Neural cell (in vitro differentiated cells): ENCODE measurements at regions not wholly inside any gene's neighbourhood (a gene's known extent, or its start where the extent isn't known, plus 50 kb on each side); places are given as distances from the start of the nearest gene placed in this dataset.

Experiments used
- H2AFZ ChIP-seq: fragments of 200-600, 300-800 bp; sonication (generic), shearing (Covaris generic); 2 replicates; pipeline ENCODE4 v1.6.0; 2014; ENCODE audit warnings: low read depth, mild to moderate bottlenecking, antibody characterized with exemption, low read length, moderate library complexity
- H3F3A ChIP-seq: fragments of 200-600 bp; shearing (Covaris generic); 2 replicates; pipeline ENCODE4 v1.6.1; 2016; ENCODE audit warnings: mild to moderate bottlenecking, moderate library complexity, mixed read lengths, antibody characterized with exemption, low read length; ENCODE audit not compliant: insufficient read depth, poor library complexity, severe bottlenecking
- H3K27ac ChIP-seq: fragments of 200-600, 300-800 bp; sonication (generic), shearing (Covaris generic); 2 replicates; pipeline ENCODE4 v1.5.1; 2014; ENCODE audit warnings: mild to moderate bottlenecking, low read length, moderate library complexity
- H3K27me3 ChIP-seq: fragments of 300-800, 200-600 bp; sonication (generic), shearing (Covaris generic); 2 replicates; pipeline ENCODE4 v1.6.0; 2014; ENCODE audit warnings: mild to moderate bottlenecking, low read depth, low read length, moderate library complexity; ENCODE audit not compliant: insufficient read depth
- H3K36me3 ChIP-seq: fragments of 300-800, 200-600 bp; sonication (generic), shearing (Covaris generic); 2 replicates; pipeline ENCODE4 v1.5.1; 2014; ENCODE audit warnings: mild to moderate bottlenecking, antibody characterized with exemption, low read length, moderate library complexity; ENCODE audit not compliant: insufficient read depth
- H3K4me2 ChIP-seq: fragments of 300-800, 200-600 bp; sonication (generic), shearing (Covaris generic); 2 replicates; pipeline ENCODE4 v1.6.0; 2014; ENCODE audit warnings: mild to moderate bottlenecking, low read length
- H3K4me3 ChIP-seq: fragments of 300-800, 200-600 bp; sonication (generic), shearing (Covaris generic); 2 replicates; pipeline ENCODE4 v1.5.1; 2014; ENCODE audit warnings: mild to moderate bottlenecking, low read length, moderate library complexity
- H3K79me2 ChIP-seq: fragments of 200-600 bp; shearing (Covaris generic); replicated peaks from 2 replicates; pipeline ENCODE4 v1.6.0; 2014; ENCODE audit warnings: mild to moderate bottlenecking, low read length, moderate library complexity; ENCODE audit not compliant: insufficient read depth
- H3K9ac ChIP-seq: fragments of 300-800, 200-600 bp; sonication (generic), shearing (Covaris generic); 2 replicates; pipeline ENCODE4 v1.6.1; 2016; ENCODE audit warnings: mild to moderate bottlenecking, low read length, mixed read lengths
- H3K9me2 ChIP-seq: fragments of 200-600 bp; shearing (Covaris generic); 2 replicates; pipeline ENCODE4 v1.6.1; 2016; ENCODE audit warnings: mild to moderate bottlenecking, low read length, mixed read lengths; ENCODE audit not compliant: insufficient read depth
- H3K9me3 ChIP-seq: fragments of 200-600, 300-800 bp; sonication (generic), shearing (Covaris generic); 2 replicates; pipeline ENCODE4 v1.6.1; 2016; ENCODE audit warnings: mild to moderate bottlenecking, mixed run types, low read length, moderate library complexity, mixed read lengths
- H4K20me1 ChIP-seq: fragments of 200-600 bp; shearing (Covaris generic); 2 replicates; pipeline ENCODE4 v1.6.1; 2016; ENCODE audit warnings: mild to moderate bottlenecking, mixed run types; ENCODE audit not compliant: insufficient read depth
- EP300 ChIP-seq: fragments of 450-650 bp; conservative IDR thresholded peaks from 2 replicates; pipeline ENCODE4 v1.6.1; 2014; ENCODE audit warnings: antibody characterized with exemption, mild to moderate bottlenecking, moderate library complexity; ENCODE audit not compliant: poor library complexity, severe bottlenecking
- EZH2 ChIP-seq: fragments of 200-600, 300-800 bp; shearing (Covaris generic), sonication (generic); IDR thresholded peaks from 2 replicates; pipeline ENCODE4 v1.6.1; 2014; ENCODE audit warnings: antibody characterized with exemption, low read length, borderline replicate concordance, mild to moderate bottlenecking; ENCODE audit not compliant: insufficient read depth, poor library complexity, severe bottlenecking
- MXI1 ChIP-seq: fragments of 450-650 bp; conservative IDR thresholded peaks from 2 replicates; pipeline ENCODE4 v1.6.1; 2014; ENCODE audit warnings: antibody characterized with exemption, mild to moderate bottlenecking; ENCODE audit not compliant: poor library complexity, severe bottlenecking
- POLR2AphosphoS5 ChIP-seq: IDR thresholded peaks from 2 replicates; pipeline ENCODE4 v1.6.1; 2012
- RAD21 ChIP-seq: fragments of 450-650 bp; conservative IDR thresholded peaks from 2 replicates; pipeline ENCODE4 v1.6.1; 2014; ENCODE audit warnings: antibody characterized with exemption, mild to moderate bottlenecking, moderate library complexity
- SMC3 ChIP-seq: fragments of 450-650 bp; conservative IDR thresholded peaks from 2 replicates; pipeline ENCODE4 v1.6.1; 2014; ENCODE audit warnings: antibody characterized with exemption, mild to moderate bottlenecking, moderate library complexity; ENCODE audit not compliant: poor library complexity
- TAF1 ChIP-seq: IDR thresholded peaks from 2 replicates; pipeline ENCODE4 v1.6.1; 2012; ENCODE audit warnings: low read depth
- TF ChIP-seq, protein P1 (sequence below): IDR thresholded peaks from 2 replicates; pipeline ENCODE4 v1.6.1; 2012; ENCODE audit warnings: borderline replicate concordance
- TF ChIP-seq, protein P2 (sequence below): fragments of 450-650 bp; IDR thresholded peaks from 2 replicates; pipeline ENCODE4 v1.5.1; 2014; ENCODE audit warnings: antibody characterized with exemption, mild to moderate bottlenecking, moderate library complexity; ENCODE audit not compliant: poor library complexity, severe bottlenecking

DNA sequence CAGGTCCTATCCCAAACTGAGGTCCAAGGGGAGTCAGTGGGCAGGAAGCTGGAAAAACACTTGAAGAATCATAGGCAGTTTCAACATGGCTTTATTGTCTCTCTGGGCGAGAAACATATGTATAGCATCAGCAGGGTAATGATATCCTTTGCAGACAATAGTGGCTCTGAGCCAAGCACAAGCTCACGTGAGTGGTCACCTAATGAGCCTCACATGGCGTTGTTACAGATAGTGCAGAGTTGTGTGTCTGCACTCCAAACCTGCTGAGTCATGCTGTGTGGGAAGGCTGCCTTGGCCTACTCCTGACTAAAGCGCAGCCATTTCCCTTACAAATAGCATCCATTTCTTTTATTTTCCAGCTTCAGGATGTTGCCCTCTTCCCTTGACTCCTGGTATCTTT lies 105.2 kb upstream of the SYT1 start:
- TF ChIP-seq SMC3, result no peak
- H3K9me2 ChIP-seq, result no peaks in the 10 kb centered on the region
- no peaks in the 10 kb centered on the region for H3F3A ChIP-seq
- no peaks in the 10 kb centered on the region for H3K36me3 ChIP-seq
- no peaks in the 10 kb centered on the region for H4K20me1 ChIP-seq
- H3K9me3 ChIP-seq, result no peaks in the 10 kb centered on the region
- no peak overlapping the region for H2AFZ ChIP-seq
- no peaks in the 10 kb centered on the region for H3K79me2 ChIP-seq
- H3K4me3 ChIP-seq, result no peak overlapping the region
- H3K9ac ChIP-seq, result no peak overlapping the region
- no peaks in the 10 kb centered on the region for H3K27me3 ChIP-seq
- H3K27ac ChIP-seq, result no peak overlapping the region
- H3K4me2 ChIP-seq, result no peak overlapping the region

DNA sequence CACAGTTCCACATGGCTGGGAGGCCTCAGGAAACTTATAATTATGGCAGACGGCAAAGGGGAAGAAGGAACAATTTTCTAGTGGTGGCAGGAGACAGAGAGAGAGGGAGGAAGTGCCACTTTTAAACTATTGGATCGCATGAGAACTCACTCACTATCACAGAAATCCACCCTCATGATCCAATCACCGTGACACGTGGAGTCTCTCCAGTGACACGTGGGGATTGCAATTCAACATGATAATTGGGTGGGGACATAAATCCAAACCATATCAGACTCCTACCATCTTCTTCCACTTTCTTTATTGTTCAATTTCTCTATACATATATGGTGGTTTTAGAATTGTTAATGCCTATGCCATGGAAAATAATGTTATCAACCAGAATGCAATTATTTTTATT lies 103.7 kb upstream of the SYT1 start:
- no peak overlapping the region for H3K9ac ChIP-seq
- H3K9me3 ChIP-seq, result no peaks in the 10 kb centered on the region
- no peak overlapping the region for H2AFZ ChIP-seq
- no peaks in the 10 kb centered on the region for H3K27me3 ChIP-seq
- H4K20me1 ChIP-seq, result no peaks in the 10 kb centered on the region
- no peaks in the 10 kb centered on the region for H3F3A ChIP-seq
- no peaks in the 10 kb centered on the region for H3K79me2 ChIP-seq
- TF ChIP-seq RAD21, result no peak
- no peak for TF ChIP-seq TAF1
- TF ChIP-seq EP300, result no peak
- TF ChIP-seq, protein P1, sequence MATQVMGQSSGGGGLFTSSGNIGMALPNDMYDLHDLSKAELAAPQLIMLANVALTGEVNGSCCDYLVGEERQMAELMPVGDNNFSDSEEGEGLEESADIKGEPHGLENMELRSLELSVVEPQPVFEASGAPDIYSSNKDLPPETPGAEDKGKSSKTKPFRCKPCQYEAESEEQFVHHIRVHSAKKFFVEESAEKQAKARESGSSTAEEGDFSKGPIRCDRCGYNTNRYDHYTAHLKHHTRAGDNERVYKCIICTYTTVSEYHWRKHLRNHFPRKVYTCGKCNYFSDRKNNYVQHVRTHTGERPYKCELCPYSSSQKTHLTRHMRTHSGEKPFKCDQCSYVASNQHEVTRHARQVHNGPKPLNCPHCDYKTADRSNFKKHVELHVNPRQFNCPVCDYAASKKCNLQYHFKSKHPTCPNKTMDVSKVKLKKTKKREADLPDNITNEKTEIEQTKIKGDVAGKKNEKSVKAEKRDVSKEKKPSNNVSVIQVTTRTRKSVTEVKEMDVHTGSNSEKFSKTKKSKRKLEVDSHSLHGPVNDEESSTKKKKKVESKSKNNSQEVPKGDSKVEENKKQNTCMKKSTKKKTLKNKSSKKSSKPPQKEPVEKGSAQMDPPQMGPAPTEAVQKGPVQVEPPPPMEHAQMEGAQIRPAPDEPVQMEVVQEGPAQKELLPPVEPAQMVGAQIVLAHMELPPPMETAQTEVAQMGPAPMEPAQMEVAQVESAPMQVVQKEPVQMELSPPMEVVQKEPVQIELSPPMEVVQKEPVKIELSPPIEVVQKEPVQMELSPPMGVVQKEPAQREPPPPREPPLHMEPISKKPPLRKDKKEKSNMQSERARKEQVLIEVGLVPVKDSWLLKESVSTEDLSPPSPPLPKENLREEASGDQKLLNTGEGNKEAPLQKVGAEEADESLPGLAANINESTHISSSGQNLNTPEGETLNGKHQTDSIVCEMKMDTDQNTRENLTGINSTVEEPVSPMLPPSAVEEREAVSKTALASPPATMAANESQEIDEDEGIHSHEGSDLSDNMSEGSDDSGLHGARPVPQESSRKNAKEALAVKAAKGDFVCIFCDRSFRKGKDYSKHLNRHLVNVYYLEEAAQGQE, result no peak
- no peak for TF ChIP-seq EZH2
- TF ChIP-seq MXI1, result no peak
- TF ChIP-seq, protein P2, sequence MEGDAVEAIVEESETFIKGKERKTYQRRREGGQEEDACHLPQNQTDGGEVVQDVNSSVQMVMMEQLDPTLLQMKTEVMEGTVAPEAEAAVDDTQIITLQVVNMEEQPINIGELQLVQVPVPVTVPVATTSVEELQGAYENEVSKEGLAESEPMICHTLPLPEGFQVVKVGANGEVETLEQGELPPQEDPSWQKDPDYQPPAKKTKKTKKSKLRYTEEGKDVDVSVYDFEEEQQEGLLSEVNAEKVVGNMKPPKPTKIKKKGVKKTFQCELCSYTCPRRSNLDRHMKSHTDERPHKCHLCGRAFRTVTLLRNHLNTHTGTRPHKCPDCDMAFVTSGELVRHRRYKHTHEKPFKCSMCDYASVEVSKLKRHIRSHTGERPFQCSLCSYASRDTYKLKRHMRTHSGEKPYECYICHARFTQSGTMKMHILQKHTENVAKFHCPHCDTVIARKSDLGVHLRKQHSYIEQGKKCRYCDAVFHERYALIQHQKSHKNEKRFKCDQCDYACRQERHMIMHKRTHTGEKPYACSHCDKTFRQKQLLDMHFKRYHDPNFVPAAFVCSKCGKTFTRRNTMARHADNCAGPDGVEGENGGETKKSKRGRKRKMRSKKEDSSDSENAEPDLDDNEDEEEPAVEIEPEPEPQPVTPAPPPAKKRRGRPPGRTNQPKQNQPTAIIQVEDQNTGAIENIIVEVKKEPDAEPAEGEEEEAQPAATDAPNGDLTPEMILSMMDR, result no peak
- TF ChIP-seq POLR2AphosphoS5, result no peak
- TF ChIP-seq SMC3, result no peak
- H3K4me3 ChIP-seq, result no peak overlapping the region
- no peak overlapping the region for H3K4me2 ChIP-seq
- no peaks in the 10 kb centered on the region for H3K36me3 ChIP-seq
- no peak overlapping the region for H3K27ac ChIP-seq
- no peaks in the 10 kb centered on the region for H3K9me2 ChIP-seq

DNA sequence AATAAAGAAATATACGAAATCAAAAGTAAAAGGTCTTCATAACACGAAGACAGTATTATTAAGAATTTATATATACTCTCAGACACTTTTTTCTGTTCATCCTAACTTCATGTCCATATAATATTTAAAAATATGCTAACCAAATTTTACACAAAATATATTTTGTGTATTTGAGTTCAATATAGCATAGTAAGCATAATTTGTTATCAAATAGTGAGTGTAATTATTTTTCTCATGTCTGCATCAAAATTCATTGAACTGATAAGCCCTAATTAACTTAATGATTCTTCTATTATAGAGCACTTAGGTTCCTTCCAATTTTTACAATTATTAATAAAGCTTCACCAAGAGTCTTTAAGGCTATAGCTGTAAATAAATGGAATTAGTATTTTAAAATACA lies 99.7 kb upstream of the SYT1 start:
- Histone ChIP-seq H3F3A (no peaks in the 10 kb centered on the region), H3K27ac (no peak overlapping the region), H3K4me3 (no peak overlapping the region), H3K79me2 (no peaks in the 10 kb centered on the region), H3K36me3 (no peaks in the 10 kb centered on the region), H3K9me3 (no peaks in the 10 kb centered on the region), H2AFZ (no peak overlapping the region), H4K20me1 (no peaks in the 10 kb centered on the region), H3K27me3 (no peaks in the 10 kb centered on the region), H3K9ac (no peak overlapping the region), H3K9me2 (no peaks in the 10 kb centered on the region), H3K4me2 (no peak overlapping the region)
- TF ChIP-seq, protein P1, result no peak
- no peak for TF ChIP-seq TAF1
- TF ChIP-seq, protein P2, result no peak
- TF ChIP-seq EP300, result no peak
- no peak for TF ChIP-seq RAD21
